Cardiac muscle cell (in vitro differentiated cells and primary cell): ENCODE measurements at regions not wholly inside any gene's neighbourhood (a gene's known extent, or its start where the extent isn't known, plus 50 kb on each side); places are given as distances from the start of the nearest gene placed in this dataset.

Experiments
- DNase-seq, 2 donors: peaks; one replicate each; pipeline versions ENCODE4 v3.0.0 to v3.0.0-alpha.2; 2010 to 2017; ENCODE audit warnings: low read depth in 1 of 2, low spot score in 1 of 2
- H3K27ac ChIP-seq: fragments of 200-600 bp; sonication (generic); 2 replicates; pipeline ENCODE4 v1.5.1; 2016
- H3K27me3 ChIP-seq: fragments of 200-600 bp; sonication (generic); 2 replicates; pipeline ENCODE4 v1.6.0; 2016; ENCODE audit warnings: control low read depth
- H3K36me3 ChIP-seq: fragments of 200-600 bp; sonication (generic); 2 replicates; pipeline ENCODE4 v1.5.1; 2016; ENCODE audit warnings: control low read depth
- H3K4me1 ChIP-seq: fragments of 200-600 bp; sonication (generic); 2 replicates; pipeline ENCODE4 v1.8.1; 2017; ENCODE audit warnings: low read depth, mild to moderate bottlenecking, mixed run types
- H3K4me3 ChIP-seq: fragments of 200-600 bp; sonication (generic); 2 replicates; pipeline ENCODE4 v1.5.1; 2016; ENCODE audit warnings: mild to moderate bottlenecking
- H3K9me3 ChIP-seq: fragments of 200-600 bp; sonication (generic); 2 replicates; pipeline ENCODE4 v1.5.1; 2017; ENCODE audit warnings: low read depth, mild to moderate bottlenecking, control low read depth
- CTCF ChIP-seq: IDR thresholded peaks from 2 replicates; pipeline ENCODE4 v1.5.1; 2012; ENCODE audit warnings: low read depth, mild to moderate bottlenecking, low read length

DNA sequence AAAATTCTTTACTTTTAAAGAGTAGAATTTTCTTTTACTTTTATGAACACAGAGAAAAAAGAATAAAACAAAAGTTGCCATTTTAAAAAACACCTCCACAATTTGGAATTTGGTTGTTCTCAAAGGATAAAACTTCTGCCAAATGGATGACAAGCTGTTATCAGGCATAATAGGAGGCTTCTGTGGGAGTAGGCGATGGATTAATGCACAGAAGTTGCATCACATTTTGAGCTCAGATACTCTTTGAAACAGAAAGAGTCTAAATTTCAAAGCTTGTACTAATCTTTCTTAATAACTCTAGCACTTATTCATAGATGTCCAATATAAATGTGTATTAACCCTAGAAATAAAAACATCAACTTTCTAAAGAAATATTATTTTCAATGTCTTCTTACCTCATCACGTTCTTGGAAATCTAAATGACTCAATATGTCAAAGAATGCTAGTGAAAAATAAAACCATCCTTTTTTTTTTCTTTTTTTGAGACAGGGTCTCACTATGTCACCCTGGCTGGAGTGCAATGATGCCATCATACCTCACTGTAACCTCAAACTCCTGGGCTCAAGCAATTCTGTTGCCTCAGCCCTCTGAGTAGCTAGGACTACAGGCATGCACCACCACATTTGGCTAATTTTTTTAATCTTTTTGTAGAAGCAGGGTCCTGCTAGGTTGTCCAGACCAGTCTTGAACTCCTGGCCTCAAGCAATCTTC is 112.8 kb upstream of the USP25 start:
- Histone ChIP-seq H3K27ac (no peak overlapping the region), H3K4me1 (no peaks in the 10 kb centered on the region), H3K36me3 (no peaks in the 10 kb centered on the region), H3K9me3 (no peaks in the 10 kb centered on the region), H3K4me3 (no peak overlapping the region), H3K27me3 (no peaks in the 10 kb centered on the region)
- no peak for TF ChIP-seq CTCF
- peak in 1 of 2 donors; percentile 78 for DNase-seq

DNA sequence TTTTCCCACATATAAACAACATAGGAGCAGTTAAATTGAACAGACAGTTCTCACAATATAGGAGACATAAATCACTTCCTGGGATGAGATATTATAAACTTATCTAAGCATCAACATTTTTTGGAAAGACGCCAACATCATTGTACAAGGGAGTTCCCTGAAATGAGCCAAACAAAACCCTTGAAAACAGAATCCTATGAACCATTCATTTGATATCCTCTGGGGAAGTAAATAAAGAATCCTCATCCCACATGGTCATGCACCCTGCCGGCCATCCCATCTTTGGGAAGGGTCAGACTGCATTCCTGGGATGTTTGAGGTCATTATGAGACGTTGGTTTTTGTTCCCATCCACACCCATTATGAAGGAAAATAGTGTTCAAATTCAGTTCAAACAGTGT is 111.8 kb upstream of the USP25 start:
- TF ChIP-seq CTCF, result no peak
- peak in 1 of 2 donors; percentile 84 for DNase-seq
- Histone ChIP-seq H3K27ac (no peak overlapping the region), H3K36me3 (no peaks in the 10 kb centered on the region), H3K4me3 (no peak overlapping the region), H3K27me3 (no peaks in the 10 kb centered on the region), H3K9me3 (no peaks in the 10 kb centered on the region), H3K4me1 (no peaks in the 10 kb centered on the region)

- no peak for DNase-seq
These were observed 108.9 kb upstream of the USP25 start for GRCh38 chr21:15620892-15621291.

GRCh38 chr21:15624646-15625045 is 105.1 kb upstream of the USP25 start:
- DNase-seq, result no peak
- Histone ChIP-seq H3K27me3 (no peaks in the 10 kb centered on the region), H3K4me3 (no peak overlapping the region), H3K27ac (no peak overlapping the region), H3K36me3 (no peaks in the 10 kb centered on the region), H3K4me1 (peaks cover 22% of the 10 kb centered on the region), H3K9me3 (no peaks in the 10 kb centered on the region)
- TF ChIP-seq CTCF, result no peak

More at GRCh38 chr21:15620892-15621291, 108.9 kb upstream of the USP25 start:
- Histone ChIP-seq H3K4me3 (no peak overlapping the region), H3K27ac (no peak overlapping the region), H3K36me3 (no peaks in the 10 kb centered on the region), H3K9me3 (no peaks in the 10 kb centered on the region), H3K27me3 (no peaks in the 10 kb centered on the region), H3K4me1 (no peaks in the 10 kb centered on the region)
- no peak for TF ChIP-seq CTCF

- Histone ChIP-seq H3K4me3 (no peak overlapping the region), H3K27me3 (no peaks in the 10 kb centered on the region), H3K36me3 (no peaks in the 10 kb centered on the region), H3K4me1 (peaks cover 22% of the 10 kb centered on the region), H3K27ac (no peak overlapping the region), H3K9me3 (no peaks in the 10 kb centered on the region)
- TF ChIP-seq CTCF, result no peak
- no peak for DNase-seq
These were observed 104.4 kb upstream of the USP25 start for GRCh38 chr21:15625363-15625762.
